22Rv1 (cell line): ENCODE measurements at regions not wholly inside any gene's neighbourhood (a gene's known extent, or its start where the extent isn't known, plus 50 kb on each side); places are given as distances from the start of the nearest gene placed in this dataset.

Experiments
- CTCF ChIP-seq: fragments of 450-650 bp; IDR thresholded peaks from 2 replicates; pipeline ENCODE4 v1.5.1; 2017; ENCODE audit warnings: mild to moderate bottlenecking
- ZFX ChIP-seq: fragments of 450-650 bp; IDR thresholded peaks from 2 replicates; pipeline ENCODE4 v1.6.1; 2017; ENCODE audit warnings: antibody characterized with exemption, borderline replicate concordance

- TF ChIP-seq CTCF (no peak), ZFX (no peak)
Measured at GRCh38 chr21:28444557-28444956, 548.1 kb downstream of the LTN1 start.
